Urothelium cell line (cell line): ENCODE measurements at regions not wholly inside any gene's neighbourhood (a gene's known extent, or its start where the extent isn't known, plus 50 kb on each side); places are given as distances from the start of the nearest gene placed in this dataset.
"Not testable (repeated sequence)": the region's sequence is repeated elsewhere in the genome, so short reads cannot be mapped to it uniquely, and the experiment has no call there.

Experiments used
- DNase-seq: peaks from one replicate; pipeline ENCODE4 v3.0.0; 2011; ENCODE audit warnings: low spot score, mixed read lengths
- FAIRE-seq: peaks from 2 replicates; lab custom pipeline; 2011; peaks lifted over from hg19 to GRCh38; lab: Jason Lieb, UNC

- no peak for DNase-seq
- FAIRE-seq = no peak
These were observed 111.5 kb upstream of the CCN2 start for GRCh38 chr6:132062626-132063025.

- DNase-seq (no peak), FAIRE-seq (no peak)
These were observed 110.2 kb upstream of the CCN2 start for GRCh38 chr6:132061381-132061780.

- no peak for FAIRE-seq
- DNase-seq = peak; percentile 32
These were observed 109.4 kb upstream of the CCN2 start for GRCh38 chr6:132060591-132060990.

GRCh38 chr6:132058975-132059374 lies 107.8 kb upstream of the CCN2 start:
- peak; percentile 13 for FAIRE-seq
- DNase-seq = no peak

- FAIRE-seq = no peak
- DNase-seq = no peak
These were observed 103.4 kb upstream of the CCN2 start for GRCh38 chr6:132054525-132054924.

- DNase-seq = no peak
These were observed 102.3 kb upstream of the CCN2 start for GRCh38 chr6:132053511-132053910.

GRCh38 chr6:132052096-132052495 lies 100.9 kb upstream of the CCN2 start:
- no peak for FAIRE-seq
- DNase-seq = no peak

More at GRCh38 chr6:132053511-132053910, 102.3 kb upstream of the CCN2 start:
- no peak for FAIRE-seq

- FAIRE-seq (no peak), DNase-seq (no peak)
These were observed 94.7 kb upstream of the CCN2 start for GRCh38 chr6:132045877-132046276.

GRCh38 chr6:132043148-132043547 lies 92.0 kb upstream of the CCN2 start:
- no peak for FAIRE-seq

GRCh38 chr6:132041706-132042105 lies 90.5 kb upstream of the CCN2 start:
- DNase-seq = no peak
- FAIRE-seq = no peak

More at GRCh38 chr6:132043148-132043547, 92.0 kb upstream of the CCN2 start:
- no peak for DNase-seq

- DNase-seq (no peak), FAIRE-seq (no peak)
These were observed 76.9 kb upstream of the CCN2 start for GRCh38 chr6:132028029-132028428.

GRCh38 chr6:132025468-132025867 lies 74.3 kb upstream of the CCN2 start:
- FAIRE-seq (no peak), DNase-seq (no peak)

- DNase-seq (no peak), FAIRE-seq (no peak)
These were observed 72.3 kb upstream of the CCN2 start for GRCh38 chr6:132023490-132023889.

GRCh38 chr6:132021552-132022375 lies 70.6 kb upstream of the CCN2 start:
- DNase-seq (no peak), FAIRE-seq (no peak)

GRCh38 chr6:132020918-132021317 lies 69.7 kb upstream of the CCN2 start:
- FAIRE-seq, DNase-seq: not testable (repeated sequence)

GRCh38 chr6:132020138-132020581 lies 69.0 kb upstream of the CCN2 start:
- no peak for DNase-seq
- FAIRE-seq = no peak

GRCh38 chr6:132019586-132019985 lies 68.4 kb upstream of the CCN2 start:
- DNase-seq (no peak), FAIRE-seq (no peak)

GRCh38 chr6:132017942-132018341 lies 66.8 kb upstream of the CCN2 start:
- FAIRE-seq (no peak), DNase-seq (no peak)

GRCh38 chr6:132016396-132016795 lies 65.2 kb upstream of the CCN2 start:
- FAIRE-seq (no peak), DNase-seq (no peak)

GRCh38 chr6:132011582-132011981 lies 60.4 kb upstream of the CCN2 start:
- FAIRE-seq (no peak), DNase-seq (no peak)

- FAIRE-seq = no peak
- DNase-seq = no peak
These were observed 58.0 kb upstream of the CCN2 start for GRCh38 chr6:132009175-132009574.

- no peak for DNase-seq
- FAIRE-seq = no peak
These were observed 56.5 kb upstream of the CCN2 start for GRCh38 chr6:132007474-132008190.
